Retinal pigment epithelial cell (primary cell): ENCODE measurements at regions not wholly inside any gene's neighbourhood (a gene's known extent, or its start where the extent isn't known, plus 50 kb on each side); places are given as distances from the start of the nearest gene placed in this dataset.

Experiments used
- DNase-seq: peaks from one replicate; pipeline ENCODE4 v3.0.0-alpha.2; 2010; ENCODE audit warnings: low read depth
- H3K4me3 ChIP-seq: 2 replicates; pipeline ENCODE4 v1.5.1; 2011; ENCODE audit warnings: mild to moderate bottlenecking, low read length, control low read depth, moderate library complexity
- TF ChIP-seq, protein P1 (sequence below): conservative IDR thresholded peaks from 2 replicates; pipeline ENCODE4 v1.5.1; 2011; ENCODE audit warnings: low read depth, low read length, control low read depth, inconsistent platforms

DNA sequence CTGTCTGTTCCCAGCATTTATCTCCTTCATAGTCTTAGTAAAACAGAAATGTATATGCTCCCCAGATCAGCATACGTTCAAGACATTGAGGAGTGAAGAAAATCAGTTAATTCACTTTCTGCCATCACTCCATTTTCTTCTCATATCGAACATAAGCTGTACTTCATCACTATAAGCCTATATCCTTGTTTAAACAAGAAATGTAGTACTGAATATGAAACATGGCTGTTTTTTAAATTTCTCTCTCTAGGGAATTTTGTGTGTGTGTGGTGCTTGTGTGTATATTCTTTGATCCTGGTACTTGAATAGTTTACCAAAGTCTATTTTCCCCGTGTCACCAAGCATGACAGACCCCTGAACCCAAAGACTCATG is 107.1 kb downstream of the HFE start:
- no peak for DNase-seq
- no peak overlapping the region for H3K4me3 ChIP-seq
- TF ChIP-seq, protein P1, sequence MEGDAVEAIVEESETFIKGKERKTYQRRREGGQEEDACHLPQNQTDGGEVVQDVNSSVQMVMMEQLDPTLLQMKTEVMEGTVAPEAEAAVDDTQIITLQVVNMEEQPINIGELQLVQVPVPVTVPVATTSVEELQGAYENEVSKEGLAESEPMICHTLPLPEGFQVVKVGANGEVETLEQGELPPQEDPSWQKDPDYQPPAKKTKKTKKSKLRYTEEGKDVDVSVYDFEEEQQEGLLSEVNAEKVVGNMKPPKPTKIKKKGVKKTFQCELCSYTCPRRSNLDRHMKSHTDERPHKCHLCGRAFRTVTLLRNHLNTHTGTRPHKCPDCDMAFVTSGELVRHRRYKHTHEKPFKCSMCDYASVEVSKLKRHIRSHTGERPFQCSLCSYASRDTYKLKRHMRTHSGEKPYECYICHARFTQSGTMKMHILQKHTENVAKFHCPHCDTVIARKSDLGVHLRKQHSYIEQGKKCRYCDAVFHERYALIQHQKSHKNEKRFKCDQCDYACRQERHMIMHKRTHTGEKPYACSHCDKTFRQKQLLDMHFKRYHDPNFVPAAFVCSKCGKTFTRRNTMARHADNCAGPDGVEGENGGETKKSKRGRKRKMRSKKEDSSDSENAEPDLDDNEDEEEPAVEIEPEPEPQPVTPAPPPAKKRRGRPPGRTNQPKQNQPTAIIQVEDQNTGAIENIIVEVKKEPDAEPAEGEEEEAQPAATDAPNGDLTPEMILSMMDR: no peak

DNA sequence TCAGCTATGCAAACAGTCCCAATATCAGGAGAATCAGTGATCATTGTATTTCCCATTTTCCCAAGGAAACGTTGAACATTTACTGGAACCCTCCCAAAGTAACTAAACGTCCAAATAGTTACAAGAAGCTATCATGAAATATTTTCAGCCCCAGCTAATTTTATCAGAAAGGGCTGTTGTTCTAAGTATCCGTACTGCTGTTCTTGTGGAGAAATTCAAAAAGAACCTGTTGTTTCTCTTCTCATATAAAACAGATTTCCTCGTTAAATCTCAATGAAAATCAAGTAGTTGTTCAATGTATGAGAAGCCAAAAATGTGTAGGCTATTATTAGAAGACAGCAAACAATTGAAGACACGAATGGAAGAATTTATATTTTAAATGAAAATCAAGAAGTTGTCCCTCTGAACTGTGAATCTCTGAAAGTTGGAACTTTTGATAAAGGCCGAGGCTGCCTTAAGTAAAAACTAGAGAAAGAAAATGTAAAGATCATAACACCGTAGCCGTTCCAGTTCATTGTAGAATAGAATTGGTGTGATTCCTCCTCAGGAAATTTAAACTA is 107.7 kb downstream of the HFE start:
- no peak for DNase-seq
- TF ChIP-seq, protein P1: no peak
- peak overlapping the region; percentile 95 for H3K4me3 ChIP-seq

DNA sequence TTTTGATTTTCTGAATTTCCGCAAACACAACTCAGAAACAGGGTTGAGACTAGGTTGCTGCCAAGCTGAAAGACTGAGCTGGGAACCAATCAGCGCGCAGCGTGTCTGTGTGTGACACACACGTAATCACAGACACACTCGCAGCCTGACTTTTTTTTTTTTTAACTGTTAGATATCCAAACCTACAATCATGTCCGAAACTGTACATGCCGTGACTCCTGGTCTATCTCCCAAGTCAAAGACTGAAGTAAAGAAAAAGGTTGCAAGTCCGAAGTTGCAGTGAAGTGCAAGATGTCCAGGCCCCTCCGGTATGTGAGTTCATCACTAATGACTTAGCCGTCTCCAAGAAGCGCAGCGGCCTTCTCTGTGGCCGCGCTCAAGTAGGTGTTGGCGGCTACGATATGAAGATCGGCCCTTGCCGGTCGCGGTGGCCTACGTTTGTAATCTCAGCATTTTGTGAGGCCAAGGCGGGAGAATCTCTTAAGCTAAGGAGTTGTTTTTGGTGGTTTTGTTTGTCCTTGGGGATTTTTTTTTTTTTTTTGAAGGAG is 108.2 kb downstream of the HFE start:
- peak overlapping the region; percentile 95 for H3K4me3 ChIP-seq
- TF ChIP-seq, protein P1: no peak
- no peak for DNase-seq

DNA sequence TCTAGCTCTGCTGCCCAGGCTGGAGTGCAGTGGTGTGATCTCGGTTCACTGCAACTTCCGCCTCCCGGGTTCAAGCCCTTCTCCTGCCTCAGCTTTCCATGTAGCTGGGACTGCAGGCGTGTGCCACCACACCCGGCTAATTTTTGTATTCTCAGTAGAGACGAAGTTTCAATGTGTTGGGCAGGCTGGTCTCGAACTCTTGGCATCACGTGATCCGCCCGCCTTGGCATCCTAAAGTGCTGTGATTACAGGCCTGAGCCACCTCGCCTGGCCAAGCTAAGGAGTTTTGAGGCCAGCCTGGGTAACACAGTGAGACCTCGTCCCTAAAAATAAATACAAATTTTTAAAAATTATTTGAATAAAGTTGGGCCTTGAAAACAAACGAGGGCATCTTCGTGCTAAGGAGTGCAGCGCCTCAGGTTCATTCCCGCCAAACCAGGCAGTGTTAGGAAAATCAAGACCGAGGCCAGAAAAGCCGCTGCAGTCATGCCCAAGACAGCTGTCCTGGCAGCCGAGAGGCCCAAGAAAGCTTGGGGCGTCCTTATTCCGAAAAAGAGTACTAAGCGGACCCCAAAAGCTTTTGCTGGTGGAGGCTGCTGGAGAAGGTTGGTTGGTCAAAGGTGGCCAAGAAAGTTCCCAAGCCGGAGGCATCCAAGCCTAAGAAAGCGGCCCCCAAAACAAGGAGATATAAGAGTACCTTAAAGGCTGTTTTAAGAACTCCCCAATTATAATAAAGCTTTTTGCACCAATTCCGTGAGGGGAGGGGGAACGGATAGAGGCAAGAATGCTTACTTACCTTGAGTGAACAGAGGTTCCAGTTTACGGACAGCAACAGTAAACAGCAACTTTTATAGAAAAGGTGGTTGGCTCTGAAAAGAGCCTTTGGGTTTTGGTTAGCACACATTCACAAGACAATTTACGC is 109.0 kb downstream of the HFE start:
- peak overlapping the region; percentile 95 for H3K4me3 ChIP-seq
- TF ChIP-seq, protein P1: no peak
- DNase-seq: no peak

DNA sequence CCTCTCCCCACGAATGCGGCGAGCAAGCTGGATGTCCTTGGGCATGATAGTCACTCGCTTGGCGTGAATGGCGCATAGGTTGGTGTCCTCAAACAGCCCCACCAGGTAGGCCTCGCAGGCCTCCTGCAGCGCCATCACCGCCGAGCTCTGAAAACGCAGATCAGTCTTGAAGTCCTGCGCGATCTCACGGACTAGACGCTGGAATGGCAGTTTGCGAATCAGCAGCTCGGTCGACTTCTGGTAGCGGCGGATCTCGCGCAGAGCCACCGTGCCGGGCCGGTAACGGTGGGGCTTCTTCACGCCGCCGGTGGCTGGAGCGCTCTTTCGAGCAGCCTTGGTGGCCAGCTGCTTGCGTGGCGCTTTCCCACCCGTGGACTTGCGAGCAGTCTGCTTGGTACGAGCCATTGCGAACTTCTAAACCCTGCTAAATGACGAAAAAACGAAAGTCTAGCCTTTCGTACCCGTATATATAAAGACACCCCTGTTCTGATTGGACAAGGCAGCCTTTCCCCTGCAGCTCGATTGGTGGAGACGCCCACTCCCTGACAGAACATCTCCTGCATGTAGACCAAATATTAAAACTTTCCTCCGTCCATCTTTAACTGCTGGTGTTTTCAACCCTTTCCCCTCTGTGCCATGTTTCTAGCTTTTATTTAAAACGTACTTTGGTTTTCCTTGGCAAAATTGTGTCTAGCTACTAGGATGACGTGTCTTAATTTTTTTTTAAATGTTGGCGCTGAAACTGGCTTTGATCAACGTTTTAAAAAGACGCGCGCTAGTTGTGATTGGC is 109.8 kb downstream of the HFE start:
- TF ChIP-seq, protein P1: peak; percentile 13
- peak overlapping the region; percentile 95 for H3K4me3 ChIP-seq
- peak; percentile 81 for DNase-seq

DNA sequence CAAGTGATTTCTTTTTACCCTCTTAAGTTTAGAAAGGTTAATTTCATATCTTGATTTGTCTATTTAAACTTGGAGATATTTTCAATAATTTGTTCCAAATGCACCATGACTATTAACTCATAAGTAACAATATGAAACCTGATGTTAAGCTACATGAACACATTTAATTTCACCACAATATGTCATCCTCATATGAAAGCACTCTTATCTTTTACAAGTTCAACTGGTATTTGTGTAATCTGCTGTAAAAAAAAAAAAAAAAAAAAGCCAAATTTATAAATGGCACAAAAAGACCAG is 110.4 kb downstream of the HFE start:
- peak overlapping the region; percentile 95 for H3K4me3 ChIP-seq
- TF ChIP-seq, protein P1: no peak
- no peak for DNase-seq
